Activated CD8-positive, alpha-beta memory T cell treated with anti-CD3 and anti-CD28 coated beads for 24 hours (primary cell): ENCODE measurements at regions not wholly inside any gene's neighbourhood (a gene's known extent, or its start where the extent isn't known, plus 50 kb on each side); places are given as distances from the start of the nearest gene placed in this dataset.
"Not testable (repeated sequence)": the region's sequence is repeated elsewhere in the genome, so short reads cannot be mapped to it uniquely, and the experiment has no call there.

ENCODE experiments used
- DNase-seq: peaks from one replicate; pipeline ENCODE4 v3.0.0-alpha.2; 2020

GRCh38 chr9:39463696-39464095 lies 108.2 kb downstream of the SPATA31A1 start:
- DNase-seq = peak; percentile 56

GRCh38 chr9:39464122-39464777 lies 108.8 kb downstream of the SPATA31A1 start:
- peak; percentile 87 for DNase-seq

DNA sequence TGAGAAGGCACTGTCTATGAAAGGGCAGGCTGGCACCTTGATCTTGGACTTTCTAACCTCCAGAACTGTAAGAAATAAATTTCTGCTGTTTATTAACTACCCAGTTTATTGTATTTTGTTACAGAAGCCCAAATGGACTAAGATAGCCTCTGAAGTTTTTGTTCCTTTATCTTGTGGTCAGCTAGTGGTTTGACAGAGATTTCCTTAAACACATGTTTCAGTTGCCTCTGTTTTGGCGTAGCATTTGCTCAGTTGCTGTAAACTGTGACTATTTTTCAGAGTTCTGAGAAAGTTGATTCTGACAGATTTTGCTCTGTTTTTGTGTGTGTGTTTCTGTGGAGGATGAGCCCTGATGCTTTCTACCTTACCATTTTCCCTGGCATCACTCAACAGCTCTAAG lies 119.0 kb downstream of the SPATA31A1 start:
- not testable (repeated sequence) for DNase-seq

- not testable (repeated sequence) for DNase-seq
Measured at GRCh38 chr9:39483073-39483472, 127.6 kb downstream of the SPATA31A1 start.

DNA sequence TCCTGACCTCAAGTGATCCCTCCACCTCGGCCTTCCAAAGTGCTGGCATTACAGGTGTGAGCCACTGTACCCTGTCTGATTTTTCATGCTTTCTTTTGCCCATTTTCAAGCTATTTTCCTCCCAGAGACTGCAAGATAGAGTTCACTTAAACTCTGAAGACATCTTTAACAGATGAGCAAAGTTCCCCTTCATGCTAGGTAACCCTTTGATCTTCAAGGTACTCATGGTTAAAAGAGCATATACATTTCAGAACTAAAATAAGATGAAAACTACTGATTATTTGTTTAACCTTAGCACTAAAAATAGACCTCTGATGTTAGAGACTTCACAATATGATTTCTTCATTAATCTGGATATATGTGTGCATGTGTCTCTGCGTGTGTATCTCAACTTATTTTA lies 128.4 kb downstream of the SPATA31A1 start:
- not testable (repeated sequence) for DNase-seq

- DNase-seq = not testable (repeated sequence)
Measured at GRCh38 chr9:39484292-39484691, 128.8 kb downstream of the SPATA31A1 start.

DNA sequence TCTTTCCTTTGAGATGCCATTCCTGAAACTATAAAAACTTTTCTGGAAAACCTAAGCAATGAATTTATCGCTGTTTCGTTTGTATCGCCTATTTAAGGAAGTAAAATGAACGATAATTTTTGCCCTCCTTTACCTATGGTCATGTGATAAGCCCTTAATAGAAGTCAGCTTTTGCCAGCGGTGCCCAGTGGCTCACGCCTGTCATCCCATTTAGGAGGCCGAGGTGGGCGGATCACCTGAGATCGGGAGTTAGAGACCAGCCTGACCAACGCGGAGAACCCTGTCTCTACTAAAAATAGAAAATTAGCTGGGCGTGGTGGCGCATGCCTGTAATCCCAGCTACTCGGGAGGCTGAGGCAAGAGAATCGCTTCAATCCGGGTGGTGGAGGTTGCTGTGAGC lies 132.0 kb downstream of the SPATA31A1 start:
- not testable (repeated sequence) for DNase-seq

- not testable (repeated sequence) for DNase-seq
Measured at GRCh38 chr9:39496248-39496647, 140.8 kb downstream of the SPATA31A1 start.

GRCh38 chr9:39503178-39503577 lies 147.7 kb downstream of the SPATA31A1 start:
- not testable (repeated sequence) for DNase-seq

DNA sequence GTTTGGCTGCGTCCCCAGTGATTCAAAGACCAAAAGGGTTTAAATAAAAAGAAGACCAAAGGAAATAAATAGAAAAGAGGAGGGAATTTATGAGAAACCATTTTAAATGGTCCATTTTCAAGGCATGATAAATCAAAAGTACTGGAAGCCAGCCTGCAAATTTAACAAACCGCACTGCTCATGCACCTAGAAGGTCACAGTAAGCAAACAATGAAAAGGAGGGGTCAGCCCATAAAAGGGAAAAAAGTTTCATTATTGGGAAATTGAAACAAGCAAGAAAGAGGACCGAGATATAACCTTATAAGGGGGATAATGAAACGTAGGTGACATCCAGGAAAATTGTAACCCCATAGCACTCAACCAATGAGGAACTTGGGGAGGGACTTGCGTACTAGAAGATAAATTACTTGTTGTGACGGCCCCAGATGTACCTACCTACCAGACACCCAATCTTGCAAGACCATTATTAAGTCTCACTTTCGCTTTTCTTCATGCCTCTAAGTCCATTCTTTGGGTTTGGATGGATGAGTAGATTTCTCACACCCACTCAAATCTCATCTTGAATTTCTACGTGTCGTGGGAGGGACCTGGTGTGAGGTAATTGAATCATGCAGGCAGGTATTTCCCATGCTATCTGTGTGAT lies 172.0 kb downstream of the SPATA31A1 start:
- not testable (repeated sequence) for DNase-seq

GRCh38 chr9:39532597-39532996 lies 177.1 kb downstream of the SPATA31A1 start:
- not testable (repeated sequence) for DNase-seq

DNA sequence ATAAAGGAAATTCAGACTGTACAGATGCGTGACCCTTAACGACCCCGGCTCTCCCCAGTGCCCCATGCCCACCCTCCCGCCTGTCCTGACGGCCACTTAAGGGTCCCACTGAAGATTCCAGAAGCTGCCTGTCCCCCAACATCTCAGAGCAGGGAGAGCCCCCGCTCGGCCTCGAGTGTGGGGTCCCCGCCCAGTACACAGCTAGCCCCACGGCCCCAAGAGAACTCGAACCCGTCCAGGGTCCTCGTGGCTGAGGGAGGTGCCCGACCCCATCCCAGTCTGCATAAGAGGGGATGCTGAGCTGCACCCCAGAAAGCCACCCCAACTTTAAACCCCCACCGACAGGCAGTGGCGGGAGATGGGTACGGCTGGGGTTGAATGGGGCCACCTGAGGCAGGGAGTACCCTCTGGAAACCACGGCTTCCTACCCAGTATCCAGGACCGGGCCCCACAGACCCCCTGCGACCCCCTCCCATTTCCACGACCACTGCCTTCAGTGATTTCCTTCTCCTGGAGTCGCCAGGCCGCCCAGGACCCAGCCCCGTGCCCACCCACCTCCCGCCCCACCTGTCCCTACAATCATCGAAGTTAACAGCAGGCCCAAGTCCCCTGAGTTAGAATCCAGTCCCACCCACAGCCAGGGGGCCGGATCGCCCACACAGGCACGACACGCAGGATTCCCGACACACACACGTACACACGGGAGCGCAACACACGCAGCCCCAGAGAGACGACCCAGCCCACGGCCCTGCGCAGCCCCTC lies 177.7 kb downstream of the SPATA31A1 start:
- DNase-seq = not testable (repeated sequence)

DNA sequence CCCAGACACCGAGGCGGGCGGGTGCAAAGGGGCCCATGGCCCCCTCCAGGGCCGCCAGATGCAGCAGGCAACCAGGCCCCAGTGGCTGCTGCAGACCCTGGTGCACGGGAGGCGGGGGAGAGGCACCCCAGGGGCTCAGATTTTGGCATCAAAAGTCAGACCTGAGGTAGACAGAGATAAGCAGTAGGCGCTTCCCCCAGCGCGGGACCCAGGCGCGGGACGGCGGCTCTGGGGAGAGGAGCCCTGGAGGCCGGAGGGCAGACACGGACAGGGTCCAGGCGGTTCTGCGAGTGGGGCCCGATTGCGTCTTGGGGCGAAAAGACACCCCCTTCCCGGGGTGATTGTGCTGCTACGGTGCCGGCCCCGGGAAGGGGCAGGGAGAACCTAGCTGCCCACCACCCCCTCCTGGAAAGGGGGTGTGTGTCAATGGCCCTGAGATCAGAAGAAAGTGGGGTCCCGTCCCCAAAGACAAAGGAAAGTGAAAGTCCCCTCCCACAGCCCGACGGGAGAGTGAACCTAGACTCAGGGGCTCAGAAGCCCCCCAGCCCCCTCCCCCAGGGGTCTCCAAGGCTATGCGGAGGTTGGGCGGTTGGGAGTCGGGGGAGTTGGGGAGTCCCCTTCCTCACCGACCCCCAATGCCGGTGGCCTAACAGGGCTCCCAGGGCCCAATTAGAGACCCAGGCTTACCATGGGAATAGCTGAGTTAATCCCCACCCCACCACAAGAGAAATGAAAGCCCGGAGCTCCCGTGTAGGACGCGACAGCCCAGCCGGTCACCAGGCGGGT lies 178.5 kb downstream of the SPATA31A1 start:
- DNase-seq = not testable (repeated sequence)

GRCh38 chr9:39534897-39535296 lies 179.4 kb downstream of the SPATA31A1 start:
- DNase-seq = not testable (repeated sequence)

- DNase-seq = not testable (repeated sequence)
Measured at GRCh38 chr9:39542157-39542556, 186.7 kb downstream of the SPATA31A1 start.

DNA sequence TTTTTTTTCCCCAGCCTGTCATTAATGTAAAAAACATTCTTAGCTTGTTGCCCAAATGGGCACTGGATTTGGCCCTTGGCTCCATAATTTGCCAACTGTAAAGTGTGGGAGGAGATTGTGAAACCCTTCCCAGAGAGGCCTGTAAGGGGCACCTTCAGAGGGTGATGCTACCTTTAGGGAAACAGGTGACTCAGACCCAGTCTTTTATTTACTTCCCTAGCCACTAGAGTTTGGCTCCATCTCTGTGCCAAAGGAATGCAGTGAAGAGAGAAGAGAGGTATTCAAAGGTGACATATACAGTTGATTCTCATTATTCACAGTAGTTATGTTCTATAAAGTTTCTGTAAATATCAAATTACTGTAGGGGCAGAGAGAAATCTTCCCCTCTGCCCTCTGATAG lies 189.6 kb downstream of the SPATA31A1 start:
- DNase-seq = not testable (repeated sequence)

- not testable (repeated sequence) for DNase-seq
Measured at GRCh38 chr9:39550573-39550972, 195.1 kb downstream of the SPATA31A1 start.

- not testable (repeated sequence) for DNase-seq
Measured at GRCh38 chr9:39551544-39551943, 196.1 kb downstream of the SPATA31A1 start.

GRCh38 chr9:39552242-39552881 lies 196.9 kb downstream of the SPATA31A1 start:
- DNase-seq = not testable (repeated sequence)

- DNase-seq = not testable (repeated sequence)
Measured at GRCh38 chr9:39554352-39554751, 198.9 kb downstream of the SPATA31A1 start.

DNA sequence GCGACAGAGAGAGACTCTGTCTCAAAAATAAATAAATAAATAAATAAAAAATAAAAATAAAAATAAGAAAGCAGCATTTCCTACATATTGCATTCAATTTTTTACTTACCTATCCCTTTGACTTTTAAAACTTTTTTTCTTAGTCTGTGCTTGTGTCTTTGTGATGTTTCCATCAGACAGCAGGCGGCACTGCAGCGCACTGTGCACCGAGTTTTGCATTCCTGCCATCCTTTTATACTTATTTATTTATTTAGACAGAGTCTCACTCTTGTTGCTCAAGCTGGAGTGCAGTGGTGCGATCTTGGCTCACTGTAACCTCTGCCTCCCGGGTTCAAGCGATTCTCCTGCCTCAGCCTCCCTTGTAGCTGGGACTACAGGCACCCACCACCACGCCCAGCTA lies 203.9 kb downstream of the SPATA31A1 start:
- not testable (repeated sequence) for DNase-seq

GRCh38 chr9:39566782-39567181 lies 211.3 kb downstream of the SPATA31A1 start:
- DNase-seq = not testable (repeated sequence)
